ENCODE measurements at regions not wholly inside any gene's neighbourhood (a gene's known extent, or its start where the extent isn't known, plus 50 kb on each side); places are given as distances from the start of the nearest gene placed in this dataset.

DNA sequence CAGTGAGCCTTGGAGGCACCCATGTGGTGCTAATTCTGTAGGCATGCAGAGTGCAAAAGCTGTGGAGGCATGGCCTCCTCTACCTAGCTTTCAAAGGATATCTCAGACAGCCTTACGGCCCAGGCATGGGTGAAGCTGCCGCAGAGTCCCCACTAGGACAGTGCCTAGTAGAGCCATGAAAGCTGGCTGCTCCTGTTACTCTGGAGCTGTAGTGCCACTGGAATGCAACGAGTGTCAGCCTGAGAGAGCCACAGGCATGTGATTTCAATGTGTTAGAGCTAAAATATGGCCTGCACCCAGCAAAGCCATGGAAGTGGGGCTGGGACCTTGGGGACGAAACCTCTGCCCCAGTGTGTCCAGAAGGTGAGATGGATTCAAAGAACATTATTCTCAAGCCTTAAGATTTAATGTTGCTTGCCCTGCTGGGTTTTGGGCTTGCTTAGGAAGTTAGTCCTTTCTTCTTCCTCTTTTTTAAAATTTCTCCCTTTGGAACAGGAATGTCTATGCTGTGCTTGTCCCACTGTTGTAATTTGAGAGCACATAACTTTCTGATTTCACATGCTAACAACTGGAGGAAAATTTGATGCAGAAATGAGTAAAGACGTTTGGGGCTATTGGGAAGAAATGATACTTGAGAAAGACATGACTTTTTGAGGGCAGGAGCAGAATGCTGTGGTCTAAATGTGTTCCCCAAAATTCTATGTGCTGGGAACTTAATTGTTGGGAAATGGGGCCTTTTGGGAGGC, 298.4 kb downstream of the PSAT1 start:
- Histone ChIP-seq H3K4me1 (ENCODE audit: control insufficient read depth, insufficient read depth, low read length) (no peaks in the 10 kb centered on the region), H3K36me3 (ENCODE audit: control insufficient read depth in 2 of 2, insufficient read depth in 2 of 2, low read length in 2 of 2) (no peaks in the 10 kb centered on the region), H3K27ac (ENCODE audit: low read length) (no peak overlapping the region), H3K9me3 (ENCODE audit: control insufficient read depth in 2 of 2, low read length in 2 of 2) (no peaks in the 10 kb centered on the region), H3K4me3 (ENCODE audit: low read length in 2 of 2) (no peak overlapping the region), H3K9ac (ENCODE audit: low read length in 2 of 2) (no peak overlapping the region), H3K27me3 (ENCODE audit: control insufficient read depth in 1 of 2, insufficient read depth in 2 of 2, low read length in 2 of 2) (no peaks in the 10 kb centered on the region)

DNA sequence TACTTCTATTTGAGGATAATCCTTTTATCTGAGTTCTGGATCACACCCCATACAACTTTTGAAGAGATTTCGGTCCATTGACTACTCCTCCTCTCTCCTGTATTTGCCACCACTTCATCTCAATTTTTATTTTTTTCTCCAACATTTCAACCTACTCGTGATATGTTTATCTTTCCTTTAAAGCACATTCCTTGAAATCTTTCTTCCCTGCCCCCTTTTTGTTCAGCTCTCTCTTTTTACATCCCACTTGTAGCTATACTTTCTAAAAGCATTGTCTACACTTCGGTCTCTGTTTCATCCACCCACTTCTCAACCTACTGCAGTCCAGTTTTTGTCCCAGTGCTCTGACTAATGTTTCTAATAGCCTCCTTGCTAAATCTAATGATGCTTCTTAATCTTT, 299.4 kb downstream of the PSAT1 start:
- Histone ChIP-seq H3K9ac (ENCODE audit: low read length in 2 of 2) (no peak overlapping the region), H3K27me3 (ENCODE audit: control insufficient read depth in 1 of 2, insufficient read depth in 2 of 2, low read length in 2 of 2) (no peaks in the 10 kb centered on the region), H3K27ac (ENCODE audit: low read length) (no peak overlapping the region), H3K9me3 (ENCODE audit: control insufficient read depth in 2 of 2, low read length in 2 of 2) (no peaks in the 10 kb centered on the region), H3K36me3 (ENCODE audit: control insufficient read depth in 2 of 2, insufficient read depth in 2 of 2, low read length in 2 of 2) (no peaks in the 10 kb centered on the region), H3K4me1 (ENCODE audit: control insufficient read depth, insufficient read depth, low read length) (no peaks in the 10 kb centered on the region), H3K4me3 (ENCODE audit: low read length in 2 of 2) (no peak overlapping the region)

DNA sequence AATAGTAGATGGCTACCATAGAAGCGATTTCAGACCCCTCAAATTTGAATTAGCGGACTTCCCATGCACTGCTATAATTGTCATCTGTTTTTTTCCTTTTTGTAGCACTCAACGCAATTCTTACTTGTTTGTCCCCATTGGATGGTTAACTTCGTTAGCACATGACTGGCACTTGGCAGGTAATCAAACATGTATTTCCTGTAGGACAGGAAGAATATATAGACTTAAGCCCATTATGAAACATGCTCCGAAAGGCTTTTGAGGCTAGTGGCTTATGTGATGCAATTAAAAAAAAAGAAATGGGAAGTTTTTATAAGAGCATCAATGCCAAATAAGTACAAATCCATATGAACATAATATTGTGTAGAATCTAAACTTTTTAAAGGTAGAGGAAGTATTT, 301.2 kb downstream of the PSAT1 start:
- Histone ChIP-seq H3K9ac (ENCODE audit: low read length in 2 of 2) (no peak overlapping the region), H3K4me1 (ENCODE audit: control insufficient read depth, insufficient read depth, low read length) (no peaks in the 10 kb centered on the region), H3K9me3 (ENCODE audit: control insufficient read depth in 2 of 2, low read length in 2 of 2) (no peaks in the 10 kb centered on the region), H3K27ac (ENCODE audit: low read length) (no peak overlapping the region), H3K36me3 (ENCODE audit: control insufficient read depth in 2 of 2, insufficient read depth in 2 of 2, low read length in 2 of 2) (no peaks in the 10 kb centered on the region), H3K4me3 (ENCODE audit: low read length in 2 of 2) (no peak overlapping the region), H3K27me3 (ENCODE audit: control insufficient read depth in 1 of 2, insufficient read depth in 2 of 2, low read length in 2 of 2) (no peaks in the 10 kb centered on the region)

DNA sequence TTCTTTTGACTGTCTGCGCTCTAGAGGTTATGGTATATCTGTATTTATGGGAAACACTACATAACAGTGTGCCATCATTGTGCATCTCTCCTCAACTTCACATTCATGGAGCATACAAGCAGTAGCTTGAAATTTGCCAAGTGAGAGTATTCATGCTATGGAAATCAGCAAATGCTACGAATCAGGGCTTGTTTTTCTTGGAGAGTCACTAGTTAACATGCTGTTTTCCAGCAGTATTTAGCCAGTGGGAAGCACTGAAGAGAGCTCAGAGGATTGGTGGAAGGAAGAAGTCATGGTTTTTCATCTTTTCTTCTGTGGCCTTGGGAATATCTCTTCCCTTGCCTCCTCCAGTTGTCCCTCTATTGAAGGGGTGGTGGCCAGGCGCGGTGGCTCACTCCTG, 303.0 kb downstream of the PSAT1 start:
- H3K4me1 ChIP-seq (ENCODE audit: control insufficient read depth, insufficient read depth, low read length), result no peaks in the 10 kb centered on the region
- H3K4me3 ChIP-seq (ENCODE audit: low read length in 2 of 2), result no peak overlapping the region
- H3K9me3 ChIP-seq (ENCODE audit: control insufficient read depth in 2 of 2, low read length in 2 of 2), result no peaks in the 10 kb centered on the region
- H3K27me3 ChIP-seq (ENCODE audit: control insufficient read depth in 1 of 2, insufficient read depth in 2 of 2, low read length in 2 of 2), result no peaks in the 10 kb centered on the region
- H3K36me3 ChIP-seq (ENCODE audit: control insufficient read depth in 2 of 2, insufficient read depth in 2 of 2, low read length in 2 of 2), result no peaks in the 10 kb centered on the region
- no peak overlapping the region for H3K9ac ChIP-seq (ENCODE audit: low read length in 2 of 2)
- no peak overlapping the region for H3K27ac ChIP-seq (ENCODE audit: low read length)

GRCh38 chr9:78601957-78602565, 305.1 kb downstream of the PSAT1 start:
- Histone ChIP-seq H3K9me3 (ENCODE audit: control insufficient read depth in 2 of 2, low read length in 2 of 2) (no peaks in the 10 kb centered on the region), H3K9ac (ENCODE audit: low read length in 2 of 2) (no peak overlapping the region), H3K4me3 (ENCODE audit: low read length in 2 of 2) (no peak overlapping the region), H3K27me3 (ENCODE audit: control insufficient read depth in 1 of 2, insufficient read depth in 2 of 2, low read length in 2 of 2) (no peaks in the 10 kb centered on the region), H3K36me3 (ENCODE audit: control insufficient read depth in 2 of 2, insufficient read depth in 2 of 2, low read length in 2 of 2) (no peaks in the 10 kb centered on the region), H3K27ac (ENCODE audit: low read length) (no peak overlapping the region), H3K4me1 (ENCODE audit: control insufficient read depth, insufficient read depth, low read length) (peaks cover 5% of the 10 kb centered on the region)

- H3K27ac ChIP-seq (ENCODE audit: low read length), result no peak overlapping the region
- no peaks in the 10 kb centered on the region for H3K9me3 ChIP-seq (ENCODE audit: control insufficient read depth in 2 of 2, low read length in 2 of 2)
- H3K36me3 ChIP-seq (ENCODE audit: control insufficient read depth in 2 of 2, insufficient read depth in 2 of 2, low read length in 2 of 2), result no peaks in the 10 kb centered on the region
- H3K27me3 ChIP-seq (ENCODE audit: control insufficient read depth in 1 of 2, insufficient read depth in 2 of 2, low read length in 2 of 2), result no peaks in the 10 kb centered on the region
- peak overlapping the region; percentile 0 to 31 for H3K4me3 ChIP-seq (ENCODE audit: low read length in 2 of 2)
- H3K9ac ChIP-seq (ENCODE audit: low read length in 2 of 2), result no peak overlapping the region
- H3K4me1 ChIP-seq (ENCODE audit: control insufficient read depth, insufficient read depth, low read length), result peaks cover 5% of the 10 kb centered on the region
Measured at GRCh38 chr9:78605041-78606000, 308.4 kb downstream of the PSAT1 start.

DNA sequence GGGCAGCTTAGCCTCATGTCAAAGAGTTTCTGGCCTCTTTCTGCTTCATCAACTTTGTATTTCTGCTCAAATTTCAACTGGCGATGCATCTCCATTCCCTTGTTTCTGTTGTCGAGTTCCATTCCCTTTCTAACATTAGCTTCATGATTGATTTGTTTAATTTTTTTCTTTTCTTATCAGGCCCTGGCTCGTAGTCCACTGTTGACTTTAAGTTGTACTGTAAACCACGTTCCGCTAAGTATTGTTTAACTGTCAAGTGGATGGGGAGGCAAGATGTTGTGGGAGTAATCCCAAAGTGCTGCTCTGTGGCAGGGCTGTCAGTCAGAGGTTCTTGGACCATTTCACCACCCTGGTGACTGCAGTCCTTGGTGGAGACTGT, 309.1 kb downstream of the PSAT1 start:
- Histone ChIP-seq H3K4me3 (ENCODE audit: low read length in 2 of 2) (peak overlapping the region; percentile 0 to 31), H3K4me1 (ENCODE audit: control insufficient read depth, insufficient read depth, low read length) (peaks cover 5% of the 10 kb centered on the region), H3K27ac (ENCODE audit: low read length) (no peak overlapping the region)

GRCh38 chr9:78607853-78608252, 310.9 kb downstream of the PSAT1 start:
- H3K9ac ChIP-seq (ENCODE audit: low read length in 2 of 2), result no peak overlapping the region
- peaks cover 5% of the 10 kb centered on the region for H3K4me1 ChIP-seq (ENCODE audit: control insufficient read depth, insufficient read depth, low read length)
- H3K9me3 ChIP-seq (ENCODE audit: control insufficient read depth in 2 of 2, low read length in 2 of 2), result no peaks in the 10 kb centered on the region
- no peak overlapping the region for H3K27ac ChIP-seq (ENCODE audit: low read length)
- no peaks in the 10 kb centered on the region for H3K36me3 ChIP-seq (ENCODE audit: control insufficient read depth in 2 of 2, insufficient read depth in 2 of 2, low read length in 2 of 2)
- no peak overlapping the region for H3K4me3 ChIP-seq (ENCODE audit: low read length in 2 of 2)
- no peaks in the 10 kb centered on the region for H3K27me3 ChIP-seq (ENCODE audit: control insufficient read depth in 1 of 2, insufficient read depth in 2 of 2, low read length in 2 of 2)

More for the DNA sequence above, 309.1 kb downstream of the PSAT1 start:
- no peaks in the 10 kb centered on the region for H3K9me3 ChIP-seq (ENCODE audit: control insufficient read depth in 2 of 2, low read length in 2 of 2)
- H3K36me3 ChIP-seq (ENCODE audit: control insufficient read depth in 2 of 2, insufficient read depth in 2 of 2, low read length in 2 of 2), result no peaks in the 10 kb centered on the region
- H3K9ac ChIP-seq (ENCODE audit: low read length in 2 of 2), result no peak overlapping the region
- H3K27me3 ChIP-seq (ENCODE audit: control insufficient read depth in 1 of 2, insufficient read depth in 2 of 2, low read length in 2 of 2), result no peaks in the 10 kb centered on the region

- Histone ChIP-seq H3K4me3 (ENCODE audit: low read length in 2 of 2) (no peak overlapping the region), H3K9ac (ENCODE audit: low read length in 2 of 2) (no peak overlapping the region), H3K4me1 (ENCODE audit: control insufficient read depth, insufficient read depth, low read length) (peaks cover 5% of the 10 kb centered on the region), H3K27me3 (ENCODE audit: control insufficient read depth in 1 of 2, insufficient read depth in 2 of 2, low read length in 2 of 2) (no peaks in the 10 kb centered on the region), H3K9me3 (ENCODE audit: control insufficient read depth in 2 of 2, low read length in 2 of 2) (no peaks in the 10 kb centered on the region), H3K27ac (ENCODE audit: low read length) (no peak overlapping the region), H3K36me3 (ENCODE audit: control insufficient read depth in 2 of 2, insufficient read depth in 2 of 2, low read length in 2 of 2) (no peaks in the 10 kb centered on the region)
Measured at GRCh38 chr9:78609450-78609849, 312.5 kb downstream of the PSAT1 start.

DNA sequence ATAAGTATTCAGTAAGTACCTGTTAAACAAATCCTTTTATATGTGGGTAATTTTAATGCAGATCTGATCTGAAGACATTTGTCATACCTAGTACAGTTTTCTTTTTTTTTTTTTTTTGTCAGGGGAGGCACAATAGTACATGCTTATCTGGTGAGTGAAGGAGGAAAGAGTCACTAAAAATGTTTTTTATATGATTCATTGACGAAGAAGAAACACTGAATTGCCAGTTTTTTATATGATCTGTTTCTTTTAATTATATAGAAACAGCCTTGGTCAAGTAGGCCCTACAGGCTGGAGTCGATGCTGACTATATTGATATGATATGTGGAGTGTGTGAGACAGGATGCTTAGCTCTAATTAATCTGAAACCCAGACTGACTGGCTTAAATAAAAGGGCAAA, 315.2 kb downstream of the PSAT1 start:
- Histone ChIP-seq H3K4me3 (ENCODE audit: low read length in 2 of 2) (no peak overlapping the region), H3K27ac (ENCODE audit: low read length) (no peak overlapping the region), H3K9ac (ENCODE audit: low read length in 2 of 2) (no peak overlapping the region), H3K36me3 (ENCODE audit: control insufficient read depth in 2 of 2, insufficient read depth in 2 of 2, low read length in 2 of 2) (no peaks in the 10 kb centered on the region), H3K9me3 (ENCODE audit: control insufficient read depth in 2 of 2, low read length in 2 of 2) (no peaks in the 10 kb centered on the region), H3K4me1 (ENCODE audit: control insufficient read depth, insufficient read depth, low read length) (no peaks in the 10 kb centered on the region), H3K27me3 (ENCODE audit: control insufficient read depth in 1 of 2, insufficient read depth in 2 of 2, low read length in 2 of 2) (no peaks in the 10 kb centered on the region)
